Endothelial cell of umbilical vein (primary cell): ENCODE measurements at regions not wholly inside any gene's neighbourhood (a gene's known extent, or its start where the extent isn't known, plus 50 kb on each side); places are given as distances from the start of the nearest gene placed in this dataset.

Experiments
- BruUV-seq: library from RNA; stranded (reverse); fragments of 400-500 nt; replicated peaks from 2 replicates; lab custom pipeline; 2021; lab: Mats Ljungman, UMichigan
- CTCF ChIA-PET: fragments of 300-600, 350-600 bp; sonication (Branson Sonifier 250); formaldehyde crosslinking; loops from one replicate; lab custom pipeline; 2021; ENCODE audit warnings: antibody characterized with exemption, inconsistent platforms; lab: Charles Lee
- POLR2A ChIA-PET: fragments of 300-600, 350-600 bp; sonication (Branson Sonifier 250); formaldehyde crosslinking; loops from one replicate; lab custom pipeline; 2021; ENCODE audit warnings: antibody characterized with exemption, inconsistent platforms; lab: Charles Lee
- DNase-seq: peaks from one replicate; pipeline ENCODE4 v3.0.0-alpha.2; 2011; ENCODE audit warnings: low read depth, low spot score
- FAIRE-seq: peaks from 2 replicates; lab custom pipeline; 2011; peaks lifted over from hg19 to GRCh38; lab: Jason Lieb, UNC
- H2AFZ ChIP-seq: 2 replicates; pipeline ENCODE4 v1.6.0; 2012; ENCODE audit warnings: low read depth, low read length, control low read depth, inconsistent platforms
- H3K27ac ChIP-seq: 2 replicates; pipeline ENCODE4 v1.5.1; 2011; ENCODE audit warnings: low read depth, mild to moderate bottlenecking, control low read depth, low read length, moderate library complexity; ENCODE audit not compliant: insufficient read depth
- H3K27me3 ChIP-seq, 2 experiments: 2 replicates each; pipeline versions ENCODE4 v1.6.0 to v1.6.1; 2011; ENCODE audit warnings: low read length in 2 of 2, mixed read lengths in 1 of 2; ENCODE audit not compliant: control insufficient read depth in 2 of 2, insufficient read depth in 2 of 2
- H3K36me3 ChIP-seq, 2 experiments: 2 replicates in 1 of 2; 3 replicates in 1 of 2; pipeline ENCODE4 v1.5.1; 2011; ENCODE audit warnings: low read length in 2 of 2, mild to moderate bottlenecking in 1 of 2, moderate library complexity in 1 of 2; ENCODE audit not compliant: control insufficient read depth in 2 of 2, insufficient read depth in 2 of 2; ENCODE audit errors: extremely low read depth in 1 of 2
- H3K4me1 ChIP-seq: 3 replicates; pipeline ENCODE4 v1.5.1; 2011; ENCODE audit warnings: mild to moderate bottlenecking, low read length; ENCODE audit not compliant: control insufficient read depth, insufficient read depth; ENCODE audit errors: extremely low read depth
- H3K4me2 ChIP-seq: 2 replicates; pipeline ENCODE4 v1.6.1; 2011; ENCODE audit warnings: low read length, control low read depth, mixed read lengths; ENCODE audit not compliant: insufficient read depth
- H3K4me3 ChIP-seq, 3 experiments: fragments of 200-600 bp in 1 of 3; sonication (generic), shearing (Covaris generic) in 1 of 3; replicated peaks in 1 of 3; 2 replicates each; pipeline ENCODE4 v1.5.1; 2011 to 2016; ENCODE audit warnings: control low read depth in 3 of 3, low read length in 3 of 3, mild to moderate bottlenecking in 2 of 3, inconsistent platforms in 1 of 3, low read depth in 1 of 3, moderate library complexity in 1 of 3; ENCODE audit not compliant: insufficient read depth in 1 of 3
- H3K79me2 ChIP-seq: 2 replicates; pipeline ENCODE4 v1.6.0; 2012; ENCODE audit warnings: low read length, inconsistent platforms; ENCODE audit not compliant: control insufficient read depth, insufficient read depth
- H3K9ac ChIP-seq: replicated peaks from 2 replicates; pipeline ENCODE3; 2011; ENCODE audit warnings: low read length, control low read depth; ENCODE audit not compliant: insufficient read depth; ENCODE audit errors: extremely low read depth
- H3K9me1 ChIP-seq: replicated peaks from 3 replicates; pipeline ENCODE4 v1.6.0; 2011; ENCODE audit warnings: mild to moderate bottlenecking, low read length; ENCODE audit not compliant: control insufficient read depth, insufficient read depth; ENCODE audit errors: extremely low read depth
- H3K9me3 ChIP-seq: replicated peaks from 2 replicates; pipeline ENCODE4 v1.5.1; 2012; ENCODE audit warnings: low read length, inconsistent platforms; ENCODE audit not compliant: control insufficient read depth, insufficient read depth
- H4K20me1 ChIP-seq: replicated peaks from 2 replicates; pipeline ENCODE3; 2011; ENCODE audit warnings: mild to moderate bottlenecking, low read length; ENCODE audit not compliant: control insufficient read depth, insufficient read depth; ENCODE audit errors: extremely low read depth
- CTCF ChIP-seq, 2 donors: IDR thresholded peaks; 1 replicate in 1 of 2; 2 replicates in 1 of 2; pipeline ENCODE4 v1.5.1; 2011; ENCODE audit warnings: low read length in 2 of 2, mild to moderate bottlenecking in 2 of 2, moderate library complexity in 2 of 2, control low read depth in 1 of 2, inconsistent platforms in 1 of 2, low read depth in 1 of 2; ENCODE audit not compliant: insufficient read depth in 1 of 2; ENCODE audit errors: extremely low read depth in 1 of 2
- EZH2 ChIP-seq: IDR thresholded peaks from 2 replicates; pipeline ENCODE4 v1.6.1; 2012; ENCODE audit warnings: borderline replicate concordance, low read depth, mild to moderate bottlenecking, moderate library complexity, low read length, inconsistent platforms; ENCODE audit not compliant: severe bottlenecking
- FOS ChIP-seq: IDR thresholded peaks from 2 replicates; pipeline ENCODE4 v1.6.1; 2011; ENCODE audit warnings: mild to moderate bottlenecking, low read length, moderate library complexity, borderline replicate concordance; ENCODE audit not compliant: insufficient read depth
- GATA2 ChIP-seq: IDR thresholded peaks from 2 replicates; pipeline ENCODE4 v1.7.0; 2011; ENCODE audit warnings: low read depth, mild to moderate bottlenecking, moderate library complexity, mixed read lengths, low read length; ENCODE audit not compliant: insufficient read length, insufficient read depth
- JUN ChIP-seq: IDR thresholded peaks from 2 replicates; pipeline ENCODE4 v1.6.1; 2011; ENCODE audit warnings: borderline replicate concordance, low read depth; ENCODE audit not compliant: insufficient read length, insufficient read depth
- MAX ChIP-seq: IDR thresholded peaks from 2 replicates; pipeline ENCODE4 v1.6.1; 2011; ENCODE audit not compliant: insufficient read depth, insufficient read length
- MYC ChIP-seq: IDR thresholded peaks from one replicate; pipeline ENCODE4 v1.6.1; 2011; ENCODE audit warnings: mild to moderate bottlenecking, low read depth, low read length
- POLR2A ChIP-seq: IDR thresholded peaks from 2 replicates; pipeline ENCODE4 v1.6.1; 2012; ENCODE audit warnings: low read depth, mild to moderate bottlenecking, control low read depth, low read length
- POLR2AphosphoS5 ChIP-seq: IDR thresholded peaks from 2 replicates; pipeline ENCODE4 v1.6.1; 2012; ENCODE audit warnings: low read depth, mild to moderate bottlenecking, control low read depth, low read length, moderate library complexity; ENCODE audit not compliant: insufficient read depth
- dilution Hi-C: fragments of 300-500 bp; cut with MboI; formaldehyde crosslinking; loops from one replicate; pipeline ENCODE4 v1.15.0; 2019; ENCODE audit warnings: low sequenced_read_pairs; ENCODE audit not compliant: extremely low pct_ligation_motif_present
- intact Hi-C: fragments of 100-400 bp; cut with micrococcal nuclease; formaldehyde crosslinking; loops from one replicate; pipeline ENCODE4 v1.10.0; 2022

- no peaks in the 10 kb centered on the region for H3K9me1 ChIP-seq
- H2AFZ ChIP-seq, result no peak overlapping the region
- H3K36me3 ChIP-seq, result no peaks in the 10 kb centered on the region
- H3K9me3 ChIP-seq, result no peaks in the 10 kb centered on the region
- H3K9ac ChIP-seq, result no peak overlapping the region
- no peaks in the 10 kb centered on the region for H4K20me1 ChIP-seq
- no peak for TF ChIP-seq GATA2
- no peak for TF ChIP-seq POLR2AphosphoS5
- no peak for TF ChIP-seq JUN
- TF ChIP-seq MYC, result no peak
- no peak for TF ChIP-seq CTCF (IDR thresholded peaks at IDR 0.05; ENCODE audit: extremely low read depth in 1 of 2, insufficient read depth in 1 of 2, low read depth in 1 of 2, low read length in 2 of 2)
- no peak for TF ChIP-seq MAX
- no peak for TF ChIP-seq FOS
- no peak for TF ChIP-seq EZH2
- TF ChIP-seq POLR2A, result no peak
- no peak for DNase-seq
- H3K27ac ChIP-seq, result no peak overlapping the region
- ChIA-PET CTCF (no interaction called here), POLR2A (no interaction called here)
- no peaks in the 10 kb centered on the region for H3K4me1 ChIP-seq
- H3K4me2 ChIP-seq, result no peak overlapping the region
- BruUV-seq, result no TSS peak
- dilution Hi-C loops (no loop called here), intact Hi-C loops (no loop called here)
- no peaks in the 10 kb centered on the region for H3K27me3 ChIP-seq
- H3K79me2 ChIP-seq, result no peaks in the 10 kb centered on the region
- no peak overlapping the region for H3K4me3 ChIP-seq
- FAIRE-seq, result no peak
Measured at GRCh38 chr16:65950211-65950610, 416.3 kb upstream of the CDH5 start.
